Mammary epithelial cell (primary cell): ENCODE measurements at regions not wholly inside any gene's neighbourhood (a gene's known extent, or its start where the extent isn't known, plus 50 kb on each side); places are given as distances from the start of the nearest gene placed in this dataset.

Source experiments
- EZH2 ChIP-seq: IDR thresholded peaks from 2 replicates; pipeline ENCODE4 v1.6.1; 2012; ENCODE audit warnings: low read length, inconsistent platforms, borderline replicate concordance
- TF ChIP-seq, protein P1 (sequence below), 2 donors: IDR thresholded peaks in 1 of 2; conservative IDR thresholded peaks in 1 of 2; 2 replicates each; pipeline ENCODE4 v1.5.1; 2011 to 2012; ENCODE audit warnings: inconsistent platforms in 2 of 2, low read length in 2 of 2, mild to moderate bottlenecking in 2 of 2, control low read depth in 1 of 2, low read depth in 1 of 2; ENCODE audit not compliant: insufficient read depth in 1 of 2; ENCODE audit errors: extremely low read depth in 1 of 2

DNA sequence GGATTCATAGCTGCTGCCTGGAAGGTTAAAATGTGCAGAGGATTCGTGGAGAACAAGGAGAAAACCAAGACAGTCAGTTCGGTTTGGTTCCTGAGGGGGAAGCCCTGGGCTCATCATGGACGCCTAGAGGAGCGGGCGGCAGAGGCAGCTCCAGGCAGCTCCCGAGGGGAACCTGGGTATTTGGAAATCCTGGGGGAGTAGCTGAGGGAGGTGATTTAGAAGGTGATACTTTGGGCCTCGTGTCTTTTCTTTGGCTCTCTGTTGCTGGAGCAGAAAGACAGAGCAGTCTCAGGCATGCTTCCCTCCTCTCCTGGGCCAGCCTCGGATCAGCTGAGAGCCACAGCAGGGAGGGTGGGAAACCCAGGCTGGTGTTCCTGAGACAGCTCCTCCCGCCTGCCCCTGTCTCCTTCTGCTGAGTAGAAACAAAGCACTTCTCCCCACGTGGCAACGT, 139.5 kb downstream of the DLL1 start:
- TF ChIP-seq, protein P1, sequence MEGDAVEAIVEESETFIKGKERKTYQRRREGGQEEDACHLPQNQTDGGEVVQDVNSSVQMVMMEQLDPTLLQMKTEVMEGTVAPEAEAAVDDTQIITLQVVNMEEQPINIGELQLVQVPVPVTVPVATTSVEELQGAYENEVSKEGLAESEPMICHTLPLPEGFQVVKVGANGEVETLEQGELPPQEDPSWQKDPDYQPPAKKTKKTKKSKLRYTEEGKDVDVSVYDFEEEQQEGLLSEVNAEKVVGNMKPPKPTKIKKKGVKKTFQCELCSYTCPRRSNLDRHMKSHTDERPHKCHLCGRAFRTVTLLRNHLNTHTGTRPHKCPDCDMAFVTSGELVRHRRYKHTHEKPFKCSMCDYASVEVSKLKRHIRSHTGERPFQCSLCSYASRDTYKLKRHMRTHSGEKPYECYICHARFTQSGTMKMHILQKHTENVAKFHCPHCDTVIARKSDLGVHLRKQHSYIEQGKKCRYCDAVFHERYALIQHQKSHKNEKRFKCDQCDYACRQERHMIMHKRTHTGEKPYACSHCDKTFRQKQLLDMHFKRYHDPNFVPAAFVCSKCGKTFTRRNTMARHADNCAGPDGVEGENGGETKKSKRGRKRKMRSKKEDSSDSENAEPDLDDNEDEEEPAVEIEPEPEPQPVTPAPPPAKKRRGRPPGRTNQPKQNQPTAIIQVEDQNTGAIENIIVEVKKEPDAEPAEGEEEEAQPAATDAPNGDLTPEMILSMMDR (conservative IDR thresholded peaks at IDR 0.05 in 1 of 2, IDR thresholded peaks at IDR 0.05 in 1 of 2; ENCODE audit: extremely low read depth in 1 of 2, insufficient read depth in 1 of 2, low read depth in 1 of 2, low read length in 2 of 2): no peak
- TF ChIP-seq EZH2: no peak
